ENCODE measurements at regions not wholly inside any gene's neighbourhood (a gene's known extent, or its start where the extent isn't known, plus 50 kb on each side); places are given as distances from the start of the nearest gene placed in this dataset.

- no peaks in the 10 kb centered on the region for H3K36me3 ChIP-seq (replicated peaks in 1 of 2; ENCODE audit: control extremely low read depth in 1 of 2, control insufficient read depth in 1 of 2, extremely low read depth in 1 of 2, insufficient read depth in 2 of 2, low read length in 1 of 2)
- H3K4me3 Mint-ChIP-seq, result no peak overlapping the region
- no peaks in the 10 kb centered on the region for H3K9me3 ChIP-seq (ENCODE audit: control extremely low read depth in 1 of 3, control insufficient read depth in 2 of 3, insufficient read depth in 1 of 3, low read length in 2 of 3)
- no peak overlapping the region for H3K4me3 ChIP-seq (ENCODE audit: control extremely low read depth in 1 of 5, extremely low read depth in 1 of 5, insufficient read depth in 1 of 5, low read depth in 2 of 5, low read length in 4 of 5)
- H3K4me1 ChIP-seq (ENCODE audit: control insufficient read depth in 2 of 2, insufficient read depth in 2 of 2, low read length in 2 of 2), result peaks cover 13 to 19% of the 10 kb centered on the region in 2 donors
- H3K27ac ChIP-seq (ENCODE audit: low read length in 2 of 2), result no peak overlapping the region
- ChIA-PET CTCF (no interaction called here), POLR2A (no interaction called here)
- peak overlapping the region; percentile 3 for H2AFZ ChIP-seq (ENCODE audit: insufficient read depth, low read depth, low read length, poor library complexity, severe bottlenecking)
- 85% methylated on average over 1 of the region's 1 CpG for whole genome bisulfite sequencing (ENCODE audit: insufficient coverage)
- H3K27ac Mint-ChIP-seq, result no peak overlapping the region
- H3K27me3 Mint-ChIP-seq, result peaks cover 12% of the 10 kb centered on the region
- no peak overlapping the region for H3K9ac ChIP-seq (ENCODE audit: low read length)
- peaks cover 18% of the 10 kb centered on the region for H3K4me1 Mint-ChIP-seq
- no peaks in the 10 kb centered on the region for H3K79me2 ChIP-seq (ENCODE audit: control insufficient read depth, insufficient read depth, low read length)
- intact Hi-C loops (cut with micrococcal nuclease), result no loop called here
- DNase-seq (no peak), ATAC-seq (ENCODE audit: low read depth) (no peak)
- TF ChIP-seq EZH2 (IDR thresholded peaks at IDR 0.05; ENCODE audit: borderline replicate concordance, insufficient read depth, low read depth, low read length, poor library complexity, severe bottlenecking), result no peak
- TF ChIP-seq, protein P1, sequence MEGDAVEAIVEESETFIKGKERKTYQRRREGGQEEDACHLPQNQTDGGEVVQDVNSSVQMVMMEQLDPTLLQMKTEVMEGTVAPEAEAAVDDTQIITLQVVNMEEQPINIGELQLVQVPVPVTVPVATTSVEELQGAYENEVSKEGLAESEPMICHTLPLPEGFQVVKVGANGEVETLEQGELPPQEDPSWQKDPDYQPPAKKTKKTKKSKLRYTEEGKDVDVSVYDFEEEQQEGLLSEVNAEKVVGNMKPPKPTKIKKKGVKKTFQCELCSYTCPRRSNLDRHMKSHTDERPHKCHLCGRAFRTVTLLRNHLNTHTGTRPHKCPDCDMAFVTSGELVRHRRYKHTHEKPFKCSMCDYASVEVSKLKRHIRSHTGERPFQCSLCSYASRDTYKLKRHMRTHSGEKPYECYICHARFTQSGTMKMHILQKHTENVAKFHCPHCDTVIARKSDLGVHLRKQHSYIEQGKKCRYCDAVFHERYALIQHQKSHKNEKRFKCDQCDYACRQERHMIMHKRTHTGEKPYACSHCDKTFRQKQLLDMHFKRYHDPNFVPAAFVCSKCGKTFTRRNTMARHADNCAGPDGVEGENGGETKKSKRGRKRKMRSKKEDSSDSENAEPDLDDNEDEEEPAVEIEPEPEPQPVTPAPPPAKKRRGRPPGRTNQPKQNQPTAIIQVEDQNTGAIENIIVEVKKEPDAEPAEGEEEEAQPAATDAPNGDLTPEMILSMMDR (IDR thresholded peaks at IDR 0.05), result no peak
- no peaks in the 10 kb centered on the region for H3K9me3 Mint-ChIP-seq (ENCODE audit: insufficient read depth)
- H3K4me2 ChIP-seq (replicated peaks; ENCODE audit: low read depth, low read length, poor library complexity, severe bottlenecking), result no peak overlapping the region
- no peaks in the 10 kb centered on the region for H3K27me3 ChIP-seq (replicated peaks in 1 of 4; ENCODE audit: control extremely low read depth in 1 of 4, control insufficient read depth in 3 of 4, insufficient read depth in 4 of 4, low read length in 3 of 4)
- no peaks in the 10 kb centered on the region for H4K20me1 ChIP-seq (ENCODE audit: control insufficient read depth, insufficient read depth, low read length, poor library complexity, severe bottlenecking)
These were observed 190.1 kb upstream of the SPRED2 start for GRCh38 chr2:65622499-65622898.

DNA sequence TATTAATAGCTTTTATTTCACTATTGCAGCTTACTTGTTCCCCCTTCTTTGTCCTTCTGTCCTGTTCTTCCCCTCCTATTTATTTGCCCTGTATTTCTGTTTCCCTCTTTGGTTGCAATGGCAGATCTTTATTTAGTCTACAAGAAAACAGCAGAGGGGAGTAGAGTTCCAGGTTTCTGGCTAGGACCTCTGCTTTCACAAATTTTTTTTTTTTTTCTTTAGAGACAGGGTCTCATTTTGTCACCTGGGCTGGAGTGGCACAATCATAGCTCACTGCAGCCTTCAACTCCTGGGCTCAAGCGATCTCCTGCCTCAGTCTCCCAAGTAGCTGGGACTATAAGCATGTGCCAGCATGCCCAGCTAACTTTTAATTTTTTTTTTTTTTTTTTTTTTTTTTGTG is 188.1 kb upstream of the SPRED2 start:
- ChIA-PET POLR2A (no interaction called here), CTCF (no interaction called here)
- no peaks in the 10 kb centered on the region for H4K20me1 ChIP-seq (ENCODE audit: control insufficient read depth, insufficient read depth, low read length, poor library complexity, severe bottlenecking)
- Mint-ChIP-seq H3K4me3 (no peak overlapping the region), H3K4me1 (peaks cover 18% of the 10 kb centered on the region), H3K27me3 (peaks cover 12% of the 10 kb centered on the region), H3K9me3 (ENCODE audit: insufficient read depth) (no peaks in the 10 kb centered on the region), H3K27ac (no peak overlapping the region)
- H3K27me3 ChIP-seq (replicated peaks in 1 of 4; ENCODE audit: control extremely low read depth in 1 of 4, control insufficient read depth in 3 of 4, insufficient read depth in 4 of 4, low read length in 3 of 4), result no peaks in the 10 kb centered on the region
- no peak overlapping the region for H3K9ac ChIP-seq (ENCODE audit: low read length)
- WGBS (ENCODE audit: insufficient coverage), result 100% methylated on average over 1 of the region's 1 CpG
- no peak overlapping the region for H3K4me3 ChIP-seq (ENCODE audit: control extremely low read depth in 1 of 5, extremely low read depth in 1 of 5, insufficient read depth in 1 of 5, low read depth in 2 of 5, low read length in 4 of 5)
- no peaks in the 10 kb centered on the region for H3K9me3 ChIP-seq (ENCODE audit: control extremely low read depth in 1 of 3, control insufficient read depth in 2 of 3, insufficient read depth in 1 of 3, low read length in 2 of 3)
- H3K4me1 ChIP-seq (ENCODE audit: control insufficient read depth in 2 of 2, insufficient read depth in 2 of 2, low read length in 2 of 2), result peaks cover 13 to 19% of the 10 kb centered on the region in 2 donors
- H3K79me2 ChIP-seq (ENCODE audit: control insufficient read depth, insufficient read depth, low read length), result no peaks in the 10 kb centered on the region
- H2AFZ ChIP-seq (ENCODE audit: insufficient read depth, low read depth, low read length, poor library complexity, severe bottlenecking), result no peak overlapping the region
- ATAC-seq (ENCODE audit: low read depth) (no peak), DNase-seq (no peak)
- no peaks in the 10 kb centered on the region for H3K36me3 ChIP-seq (replicated peaks in 1 of 2; ENCODE audit: control extremely low read depth in 1 of 2, control insufficient read depth in 1 of 2, extremely low read depth in 1 of 2, insufficient read depth in 2 of 2, low read length in 1 of 2)
- TF ChIP-seq EZH2 (IDR thresholded peaks at IDR 0.05; ENCODE audit: borderline replicate concordance, insufficient read depth, low read depth, low read length, poor library complexity, severe bottlenecking), result no peak
- TF ChIP-seq, protein P1 (IDR thresholded peaks at IDR 0.05), result no peak
- intact Hi-C loops (cut with micrococcal nuclease), result no loop called here
- no peak overlapping the region for H3K4me2 ChIP-seq (replicated peaks; ENCODE audit: low read depth, low read length, poor library complexity, severe bottlenecking)
- H3K27ac ChIP-seq (ENCODE audit: low read length in 2 of 2), result no peak overlapping the region

All from B cell (primary cell).